ENCODE measurements at regions not wholly inside any gene's neighbourhood (a gene's known extent, or its start where the extent isn't known, plus 50 kb on each side); places are given as distances from the start of the nearest gene placed in this dataset.

DNA sequence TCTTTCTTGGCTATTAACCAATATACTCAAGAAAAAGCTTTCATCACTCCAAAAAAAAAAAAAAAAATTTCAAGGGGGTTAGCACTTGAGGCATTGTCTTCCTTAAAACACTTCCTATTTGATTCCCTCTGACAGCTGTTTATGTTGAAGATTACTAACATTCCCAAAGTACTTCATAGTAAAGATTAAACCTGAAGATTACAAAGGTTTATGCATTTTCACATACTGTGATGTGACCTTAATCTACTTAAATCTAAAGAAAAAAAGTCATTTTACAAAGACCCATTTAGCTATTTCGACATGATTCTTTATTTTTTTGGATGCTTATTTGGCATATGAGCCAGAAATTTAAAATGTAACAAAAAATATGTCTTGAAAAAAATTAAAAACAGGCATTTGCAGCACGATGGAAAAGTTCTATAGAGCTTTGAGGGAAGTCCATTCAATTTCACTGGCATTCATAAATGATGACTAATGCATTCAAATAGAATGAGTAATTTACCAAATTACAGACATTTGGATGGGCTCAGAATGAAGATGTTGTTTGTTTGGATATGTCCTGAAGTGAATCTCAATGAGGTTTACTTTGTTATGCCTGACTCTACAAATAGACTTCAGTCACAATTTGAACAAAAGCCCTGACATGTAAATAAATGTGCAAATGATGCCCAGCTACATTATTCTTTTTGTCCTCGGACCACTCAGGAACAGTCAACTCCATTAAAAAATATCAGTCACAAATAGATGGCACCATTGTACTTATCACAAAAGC is 674.6 kb upstream of the MARCKS start:
- TF ChIP-seq, protein P1, sequence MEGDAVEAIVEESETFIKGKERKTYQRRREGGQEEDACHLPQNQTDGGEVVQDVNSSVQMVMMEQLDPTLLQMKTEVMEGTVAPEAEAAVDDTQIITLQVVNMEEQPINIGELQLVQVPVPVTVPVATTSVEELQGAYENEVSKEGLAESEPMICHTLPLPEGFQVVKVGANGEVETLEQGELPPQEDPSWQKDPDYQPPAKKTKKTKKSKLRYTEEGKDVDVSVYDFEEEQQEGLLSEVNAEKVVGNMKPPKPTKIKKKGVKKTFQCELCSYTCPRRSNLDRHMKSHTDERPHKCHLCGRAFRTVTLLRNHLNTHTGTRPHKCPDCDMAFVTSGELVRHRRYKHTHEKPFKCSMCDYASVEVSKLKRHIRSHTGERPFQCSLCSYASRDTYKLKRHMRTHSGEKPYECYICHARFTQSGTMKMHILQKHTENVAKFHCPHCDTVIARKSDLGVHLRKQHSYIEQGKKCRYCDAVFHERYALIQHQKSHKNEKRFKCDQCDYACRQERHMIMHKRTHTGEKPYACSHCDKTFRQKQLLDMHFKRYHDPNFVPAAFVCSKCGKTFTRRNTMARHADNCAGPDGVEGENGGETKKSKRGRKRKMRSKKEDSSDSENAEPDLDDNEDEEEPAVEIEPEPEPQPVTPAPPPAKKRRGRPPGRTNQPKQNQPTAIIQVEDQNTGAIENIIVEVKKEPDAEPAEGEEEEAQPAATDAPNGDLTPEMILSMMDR (IDR thresholded peaks at IDR 0.05) = no peak
- TF ChIP-seq TCF7L2 (IDR thresholded peaks at IDR 0.05; ENCODE audit: low read depth, low read length) = no peak
